ENCODE measurements at regions not wholly inside any gene's neighbourhood (a gene's known extent, or its start where the extent isn't known, plus 50 kb on each side); places are given as distances from the start of the nearest gene placed in this dataset.

DNA sequence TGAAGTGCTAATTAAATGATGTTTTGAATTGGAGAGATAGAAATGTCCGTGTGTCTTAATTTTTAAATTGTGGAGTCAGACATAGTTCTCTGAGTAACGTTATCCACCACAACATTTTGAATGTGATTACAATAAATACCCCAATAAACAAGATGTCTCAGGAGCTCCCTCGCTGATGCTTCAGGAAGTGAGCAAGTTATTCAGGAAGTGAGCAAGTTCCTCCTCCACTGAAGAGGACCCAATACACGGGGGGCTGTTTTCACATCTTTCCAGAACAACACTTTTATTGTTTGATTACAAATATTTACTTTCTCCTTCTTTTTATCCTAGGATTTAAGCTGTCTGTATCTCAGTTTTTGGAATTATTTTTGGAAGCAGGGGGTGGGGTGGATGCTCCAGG is 363.8 kb downstream of the LRRC70 start:
- Mint-ChIP-seq H3K9me3 (peaks cover 0 to 4% (median 0%) of the 10 kb centered on the region in 9 donors), H3K27me3 (peaks cover 0 to 23% (median 2%) of the 10 kb centered on the region in 5 donors), H3K36me3 (no peaks in the 10 kb centered on the region), H3K27ac (no peak overlapping the region), H3K4me3 (no peak overlapping the region), H3K4me1 (no peaks in the 10 kb centered on the region)
- DNase-seq (no peak), ATAC-seq (no peak)
- POLR2A ChIA-PET = no interaction called here

DNA sequence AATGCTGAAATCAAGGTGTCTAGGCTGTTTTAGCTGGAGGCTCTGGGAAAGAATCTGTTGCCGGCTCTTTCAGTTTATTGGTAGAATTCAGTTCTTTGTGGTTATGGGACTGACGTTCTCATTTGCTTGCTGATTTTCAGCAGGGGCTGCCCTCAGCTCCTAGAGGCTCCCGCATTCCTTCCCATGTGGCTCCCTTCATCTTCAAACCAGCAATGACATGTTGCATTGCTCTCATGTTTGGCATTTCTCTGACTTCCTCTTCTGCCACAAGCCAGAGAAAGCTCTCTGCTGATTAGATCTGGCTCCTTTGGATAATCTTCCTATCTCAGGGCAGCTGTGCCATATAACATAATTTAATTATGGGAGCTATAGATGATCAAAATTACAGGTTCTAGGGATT is 360.3 kb downstream of the LRRC70 start:
- Mint-ChIP-seq H3K27me3 (peaks cover 0 to 9% (median 1%) of the 10 kb centered on the region in 5 donors), H3K36me3 (no peaks in the 10 kb centered on the region), H3K4me1 (no peaks in the 10 kb centered on the region), H3K4me3 (no peak overlapping the region), H3K27ac (no peak overlapping the region), H3K9me3 (no peaks in the 10 kb centered on the region)
- POLR2A ChIA-PET = no interaction called here
- no peak for ATAC-seq
- DNase-seq = no peak

DNA sequence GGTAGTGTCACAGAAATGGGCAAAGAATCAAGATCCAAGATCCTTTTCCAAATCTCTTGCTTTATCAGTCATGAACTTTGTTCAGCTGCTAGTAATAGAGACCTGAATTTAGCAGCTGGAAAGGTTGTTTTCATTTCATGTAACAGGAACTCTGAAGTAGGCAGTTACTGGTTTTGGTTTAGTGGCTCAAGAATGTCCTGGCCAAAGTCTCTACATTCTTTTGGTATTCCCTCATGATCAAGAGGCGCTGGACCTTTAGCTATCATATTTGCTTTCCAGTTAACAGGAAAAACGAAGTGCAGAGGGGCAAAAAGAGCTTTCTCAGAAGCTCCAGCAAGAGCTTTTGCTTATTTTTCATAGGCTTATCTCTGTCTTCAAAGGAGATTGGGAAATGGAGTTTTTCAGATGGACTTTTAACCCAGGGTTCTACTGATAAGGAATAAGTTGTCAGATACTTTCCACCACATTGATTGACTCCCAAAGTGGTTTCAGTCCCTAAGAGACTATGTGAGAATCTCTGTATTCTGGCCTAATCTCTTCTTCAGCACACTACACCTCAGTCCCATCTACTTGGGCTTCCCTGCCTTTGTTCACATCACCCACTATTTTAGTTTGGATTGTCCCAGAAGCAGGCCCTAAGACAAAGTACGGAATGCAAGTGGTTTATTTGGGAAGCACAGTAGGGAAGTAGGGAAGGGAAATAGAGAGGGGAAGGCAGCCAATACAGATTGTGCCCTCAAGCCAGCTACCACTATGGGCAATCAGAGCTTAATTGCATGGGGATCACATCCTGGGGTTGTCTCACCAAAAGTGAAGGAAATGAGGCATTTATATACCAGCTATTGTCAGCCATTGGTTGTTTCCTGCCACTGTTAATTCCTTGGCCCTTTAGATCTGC is 359.3 kb downstream of the LRRC70 start:
- Mint-ChIP-seq H3K36me3 (no peaks in the 10 kb centered on the region), H3K4me3 (no peak overlapping the region), H3K27ac (no peak overlapping the region), H3K9me3 (no peaks in the 10 kb centered on the region), H3K27me3 (peaks cover 0 to 3% (median 0%) of the 10 kb centered on the region in 5 donors), H3K4me1 (no peaks in the 10 kb centered on the region)
- DNase-seq = no peak
- ATAC-seq = no peak
- POLR2A ChIA-PET = no interaction called here

DNA sequence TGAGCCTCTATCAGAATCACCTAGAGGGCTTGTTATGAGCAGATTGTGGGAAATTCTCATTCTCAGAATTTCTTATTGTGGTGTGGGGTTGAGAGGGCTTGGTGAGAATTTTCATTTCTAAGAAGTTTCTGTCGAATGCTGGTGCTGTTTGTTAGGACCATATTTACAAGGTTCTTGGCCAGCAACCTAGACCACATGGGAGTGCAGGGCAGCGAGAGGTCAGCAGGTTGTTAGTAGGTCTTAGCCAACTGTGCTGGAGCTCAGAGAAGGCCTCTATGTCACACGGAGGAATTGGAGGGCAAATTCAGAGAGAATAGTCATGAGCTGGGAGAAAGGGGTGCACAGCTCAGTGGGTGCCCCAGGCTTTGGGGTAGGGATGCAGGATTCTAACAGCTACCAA is 357.0 kb downstream of the LRRC70 start:
- POLR2A ChIA-PET = no interaction called here
- Mint-ChIP-seq H3K27ac (no peak overlapping the region), H3K36me3 (no peaks in the 10 kb centered on the region), H3K4me1 (no peaks in the 10 kb centered on the region), H3K27me3 (peaks cover 0 to 3% (median 0%) of the 10 kb centered on the region in 5 donors), H3K9me3 (peaks cover 0 to 3% (median 0%) of the 10 kb centered on the region in 9 donors), H3K4me3 (no peak overlapping the region)
- DNase-seq (no peak), ATAC-seq (no peak)

DNA sequence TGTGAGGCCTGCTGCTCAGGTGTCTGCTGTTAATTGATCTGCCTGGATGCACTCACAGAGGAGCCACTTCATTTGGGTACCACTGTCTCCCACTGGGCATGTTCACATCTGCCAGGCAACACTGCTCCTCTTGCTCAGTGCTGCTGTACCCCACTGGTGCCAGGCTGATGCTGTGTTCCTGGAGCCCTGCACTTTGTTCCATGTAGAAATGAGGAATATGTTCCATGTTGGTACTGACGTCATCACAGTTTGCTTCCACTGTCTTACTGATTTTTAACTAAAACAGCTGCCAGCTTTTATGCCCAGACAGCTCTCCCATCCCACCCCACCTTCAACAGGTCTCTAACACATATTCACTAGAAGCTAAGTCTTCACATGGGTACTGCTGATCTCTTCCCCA is 355.7 kb downstream of the LRRC70 start:
- Mint-ChIP-seq H3K9me3 (peaks cover 0 to 3% (median 0%) of the 10 kb centered on the region in 9 donors), H3K4me1 (no peaks in the 10 kb centered on the region), H3K27ac (no peak overlapping the region), H3K4me3 (no peak overlapping the region), H3K36me3 (no peaks in the 10 kb centered on the region), H3K27me3 (peaks cover 0 to 3% (median 0%) of the 10 kb centered on the region in 5 donors)
- POLR2A ChIA-PET = no interaction called here
- no peak for DNase-seq
- ATAC-seq = no peak

GRCh38 chr5:62933261-62933660 is 354.6 kb downstream of the LRRC70 start:
- peaks cover 0 to 3% (median 0%) of the 10 kb centered on the region in 9 donors for H3K9me3 Mint-ChIP-seq
- peaks cover 0 to 3% (median 0%) of the 10 kb centered on the region in 5 donors for H3K27me3 Mint-ChIP-seq
- H3K27ac Mint-ChIP-seq = no peak overlapping the region
- ATAC-seq (no peak), DNase-seq (no peak)
- POLR2A ChIA-PET = no interaction called here
- H3K36me3 Mint-ChIP-seq = no peaks in the 10 kb centered on the region
- no peak overlapping the region for H3K4me3 Mint-ChIP-seq
- no peaks in the 10 kb centered on the region for H3K4me1 Mint-ChIP-seq

DNA sequence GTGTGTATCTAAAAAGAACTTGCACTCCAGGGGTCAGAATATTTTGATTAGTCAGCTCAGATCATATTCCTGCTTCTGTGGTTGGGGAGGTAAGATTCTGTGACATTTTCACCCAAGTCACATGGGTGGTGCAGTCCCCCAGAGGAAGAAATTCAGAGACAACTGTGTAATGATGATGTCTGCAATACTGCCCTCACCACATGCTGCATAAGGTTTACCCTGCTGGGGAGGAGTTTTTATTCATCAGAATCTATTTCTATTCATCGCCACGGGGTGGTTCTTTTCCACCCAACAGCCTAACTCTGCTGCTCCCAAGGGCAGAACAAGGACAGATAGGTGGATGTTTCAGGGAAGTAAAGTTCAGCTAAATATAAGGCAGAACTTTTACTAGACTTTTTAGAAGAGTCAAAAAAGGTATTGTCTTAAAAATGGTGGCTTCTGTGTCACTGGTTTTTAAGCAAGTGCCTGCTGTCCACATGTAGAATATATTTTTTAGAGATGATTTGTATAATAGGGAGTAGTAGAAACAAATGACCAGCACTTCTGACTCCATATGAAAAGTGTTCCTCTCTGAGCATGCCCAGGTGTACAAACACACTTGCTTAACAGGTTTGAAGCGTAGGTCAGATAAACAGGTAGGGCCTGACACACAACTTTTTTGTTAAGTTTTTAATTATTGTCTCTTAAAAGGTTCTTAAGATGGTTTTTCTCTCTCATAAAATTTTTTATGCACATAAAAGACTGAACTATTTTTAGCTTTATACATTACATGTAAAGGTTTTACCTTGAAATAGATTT is 352.7 kb downstream of the LRRC70 start:
- ATAC-seq (no peak), DNase-seq (no peak)
- Mint-ChIP-seq H3K4me1 (no peaks in the 10 kb centered on the region), H3K36me3 (no peaks in the 10 kb centered on the region), H3K27ac (no peak overlapping the region), H3K4me3 (no peak overlapping the region), H3K27me3 (peaks cover 0 to 3% (median 0%) of the 10 kb centered on the region in 5 donors), H3K9me3 (peaks cover 0 to 9% (median 2%) of the 10 kb centered on the region in 9 donors)
- POLR2A ChIA-PET = no interaction called here

DNA sequence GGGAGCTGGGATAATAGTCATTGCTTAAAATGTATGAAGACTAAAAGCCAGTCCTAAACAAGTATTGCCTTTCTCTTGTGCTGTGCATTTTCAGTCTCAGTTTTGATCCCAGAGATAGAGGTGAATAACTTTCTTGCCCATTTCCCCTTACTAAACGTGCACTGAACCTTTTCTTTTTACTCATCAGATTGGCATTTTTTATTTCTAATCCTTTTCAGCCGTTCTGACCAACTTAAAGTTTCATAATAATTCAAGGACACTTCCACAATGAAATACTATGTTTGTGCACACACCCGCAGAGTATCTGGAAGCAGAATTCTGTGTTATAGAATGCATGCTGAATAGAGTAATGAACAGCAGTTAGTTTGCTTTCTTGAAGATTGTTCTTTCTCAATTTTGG is 343.6 kb downstream of the LRRC70 start:
- H3K4me1 Mint-ChIP-seq = no peaks in the 10 kb centered on the region
- ATAC-seq (no peak), DNase-seq (no peak)
- no peak overlapping the region for H3K27ac Mint-ChIP-seq
- no peak overlapping the region for H3K4me3 Mint-ChIP-seq
- no peaks in the 10 kb centered on the region for H3K36me3 Mint-ChIP-seq
- H3K9me3 Mint-ChIP-seq = peaks cover 0 to 9% (median 0%) of the 10 kb centered on the region in 9 donors
- peaks cover 0 to 7% (median 0%) of the 10 kb centered on the region in 5 donors for H3K27me3 Mint-ChIP-seq
- POLR2A ChIA-PET = no interaction called here

DNA sequence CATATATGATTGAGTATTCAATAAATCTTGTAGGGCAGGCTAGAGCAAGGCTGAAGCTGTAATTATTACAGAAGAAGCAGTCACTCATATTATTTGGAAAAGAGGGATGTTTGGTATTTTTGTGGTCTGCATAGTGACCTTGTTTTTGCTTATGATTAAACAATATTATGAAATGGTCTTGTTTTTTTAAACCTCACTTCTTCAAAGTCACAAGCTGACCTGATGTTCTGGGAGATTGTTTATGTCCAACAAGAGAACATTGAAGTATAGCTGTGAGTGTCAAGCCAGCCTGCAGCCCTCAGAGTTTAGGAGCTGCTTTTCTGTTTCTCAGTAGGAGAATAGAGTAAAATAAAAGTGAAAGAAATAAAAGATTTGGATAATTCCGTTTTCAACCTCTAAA is 342.2 kb downstream of the LRRC70 start:
- POLR2A ChIA-PET = no interaction called here
- H3K4me3 Mint-ChIP-seq = no peak overlapping the region

DNA sequence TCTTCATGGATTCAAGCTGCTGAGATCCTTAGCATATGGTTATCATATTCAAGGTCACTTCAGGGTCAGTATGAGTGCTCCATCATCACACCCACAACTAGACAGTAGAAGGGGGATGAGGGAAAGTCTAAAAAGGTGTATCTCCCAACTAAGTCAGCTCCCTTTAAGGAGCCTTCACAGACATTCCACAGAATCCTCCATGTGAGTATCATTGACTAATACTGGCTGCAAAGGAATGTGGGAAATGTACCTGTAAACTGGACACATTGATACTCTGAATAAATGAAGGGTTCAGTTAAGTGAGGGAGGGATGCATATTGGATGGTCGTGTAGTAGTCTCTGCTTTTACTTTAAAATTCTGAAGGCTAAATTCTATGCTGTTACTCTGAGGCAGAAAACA is 330.7 kb downstream of the LRRC70 start:
- Mint-ChIP-seq H3K9me3 (peaks cover 0 to 18% (median 10%) of the 10 kb centered on the region in 9 donors), H3K27ac (no peak overlapping the region), H3K4me3 (no peak overlapping the region), H3K27me3 (peaks cover 0 to 9% (median 0%) of the 10 kb centered on the region in 5 donors), H3K4me1 (no peaks in the 10 kb centered on the region), H3K36me3 (peaks cover 0 to 8% (median 0%) of the 10 kb centered on the region in 3 donors)
- POLR2A ChIA-PET = no interaction called here
- ATAC-seq (no peak), DNase-seq (no peak)

More for the DNA sequence above, 342.2 kb downstream of the LRRC70 start:
- no peaks in the 10 kb centered on the region for H3K36me3 Mint-ChIP-seq
- DNase-seq = no peak
- no peak overlapping the region for H3K27ac Mint-ChIP-seq
- peaks cover 0 to 20% (median 7%) of the 10 kb centered on the region in 5 donors for H3K27me3 Mint-ChIP-seq
- no peaks in the 10 kb centered on the region for H3K4me1 Mint-ChIP-seq
- H3K9me3 Mint-ChIP-seq = peaks cover 0 to 5% (median 0%) of the 10 kb centered on the region in 9 donors
- no peak for ATAC-seq

DNA sequence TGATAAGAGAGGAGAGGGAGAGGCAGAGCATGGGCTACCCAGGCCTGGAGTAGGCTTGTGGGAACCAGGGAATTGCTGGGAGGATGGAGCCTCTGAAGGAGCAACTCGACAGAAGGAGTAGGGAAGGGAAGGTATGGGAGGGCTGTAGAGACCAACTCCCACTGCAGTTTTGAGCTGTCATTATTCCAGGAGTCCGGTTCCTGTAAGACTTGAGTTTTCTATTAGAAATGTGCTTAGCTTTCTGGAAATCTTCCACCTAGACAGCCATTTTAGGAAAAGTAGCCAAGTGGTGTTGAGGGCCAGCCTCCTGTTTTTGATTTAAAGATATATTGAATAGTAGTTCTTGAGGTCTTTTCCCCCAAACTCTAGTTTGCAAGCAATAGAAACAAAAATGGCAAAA is 323.5 kb downstream of the LRRC70 start:
- Mint-ChIP-seq H3K4me3 (no peak overlapping the region), H3K27ac (no peak overlapping the region), H3K36me3 (no peaks in the 10 kb centered on the region), H3K27me3 (peaks cover 0 to 24% (median 2%) of the 10 kb centered on the region in 5 donors), H3K4me1 (peaks cover 0 to 2% (median 0%) of the 10 kb centered on the region in 4 donors), H3K9me3 (peaks cover 0 to 11% (median 2%) of the 10 kb centered on the region in 9 donors)
- no peak for DNase-seq
- POLR2A ChIA-PET = no interaction called here
- no peak for ATAC-seq

- no peak overlapping the region for H3K27ac Mint-ChIP-seq
- DNase-seq (no peak), ATAC-seq (no peak)
- H3K27me3 Mint-ChIP-seq = peaks cover 0 to 20% (median 2%) of the 10 kb centered on the region in 5 donors
- POLR2A ChIA-PET = no interaction called here
- H3K4me3 Mint-ChIP-seq = no peak overlapping the region
- no peaks in the 10 kb centered on the region for H3K36me3 Mint-ChIP-seq
- H3K4me1 Mint-ChIP-seq = peaks cover 0 to 2% (median 0%) of the 10 kb centered on the region in 4 donors
- peaks cover 0 to 11% (median 0%) of the 10 kb centered on the region in 9 donors for H3K9me3 Mint-ChIP-seq
Observed at GRCh38 chr5:62900976-62901375, 322.4 kb downstream of the LRRC70 start.

Measured in naive thymus-derived CD8-positive, alpha-beta T cell (primary cell).